ENCODE measurements at regions not wholly inside any gene's neighbourhood (a gene's known extent, or its start where the extent isn't known, plus 50 kb on each side); places are given as distances from the start of the nearest gene placed in this dataset.

GRCh38 chr12:84016956-84017355 lies 895.6 kb downstream of the SLC6A15 start:
- no peak for TF ChIP-seq POLR2A (IDR thresholded peaks at IDR 0.05)
- no peak for TF ChIP-seq CTCF (IDR thresholded peaks at IDR 0.05)

Data from adrenal gland (tissue), 5 donors.